ENCODE measurements at regions not wholly inside any gene's neighbourhood (a gene's known extent, or its start where the extent isn't known, plus 50 kb on each side); places are given as distances from the start of the nearest gene placed in this dataset.

GRCh38 chr17:71757956-71758355 is 362.9 kb upstream of the SOX9 start:
- CTCF ChIA-PET: no interaction called here
- no peak for FAIRE-seq
- TF ChIP-seq, protein P1, sequence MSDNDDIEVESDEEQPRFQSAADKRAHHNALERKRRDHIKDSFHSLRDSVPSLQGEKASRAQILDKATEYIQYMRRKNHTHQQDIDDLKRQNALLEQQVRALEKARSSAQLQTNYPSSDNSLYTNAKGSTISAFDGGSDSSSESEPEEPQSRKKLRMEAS (IDR thresholded peaks at IDR 0.05; ENCODE audit: insufficient read depth, insufficient read length): no peak
- no peak for TF ChIP-seq POLR2AphosphoS5 (IDR thresholded peaks at IDR 0.05; ENCODE audit: insufficient read depth, low read depth, low read length)
- TF ChIP-seq FOS (IDR thresholded peaks at IDR 0.05; ENCODE audit: borderline replicate concordance, insufficient read depth, low read length): no peak
- TF ChIP-seq, protein P2, sequence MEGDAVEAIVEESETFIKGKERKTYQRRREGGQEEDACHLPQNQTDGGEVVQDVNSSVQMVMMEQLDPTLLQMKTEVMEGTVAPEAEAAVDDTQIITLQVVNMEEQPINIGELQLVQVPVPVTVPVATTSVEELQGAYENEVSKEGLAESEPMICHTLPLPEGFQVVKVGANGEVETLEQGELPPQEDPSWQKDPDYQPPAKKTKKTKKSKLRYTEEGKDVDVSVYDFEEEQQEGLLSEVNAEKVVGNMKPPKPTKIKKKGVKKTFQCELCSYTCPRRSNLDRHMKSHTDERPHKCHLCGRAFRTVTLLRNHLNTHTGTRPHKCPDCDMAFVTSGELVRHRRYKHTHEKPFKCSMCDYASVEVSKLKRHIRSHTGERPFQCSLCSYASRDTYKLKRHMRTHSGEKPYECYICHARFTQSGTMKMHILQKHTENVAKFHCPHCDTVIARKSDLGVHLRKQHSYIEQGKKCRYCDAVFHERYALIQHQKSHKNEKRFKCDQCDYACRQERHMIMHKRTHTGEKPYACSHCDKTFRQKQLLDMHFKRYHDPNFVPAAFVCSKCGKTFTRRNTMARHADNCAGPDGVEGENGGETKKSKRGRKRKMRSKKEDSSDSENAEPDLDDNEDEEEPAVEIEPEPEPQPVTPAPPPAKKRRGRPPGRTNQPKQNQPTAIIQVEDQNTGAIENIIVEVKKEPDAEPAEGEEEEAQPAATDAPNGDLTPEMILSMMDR (IDR thresholded peaks at IDR 0.05; ENCODE audit: extremely low read depth in 1 of 2, insufficient read depth in 1 of 2, low read depth in 1 of 2, low read length in 2 of 2): no peak
- TF ChIP-seq JUN (IDR thresholded peaks at IDR 0.05; ENCODE audit: borderline replicate concordance, insufficient read depth, insufficient read length, low read depth): no peak
- TF ChIP-seq EZH2 (IDR thresholded peaks at IDR 0.05; ENCODE audit: borderline replicate concordance, low read depth, low read length, severe bottlenecking): no peak
- TF ChIP-seq POLR2A (IDR thresholded peaks at IDR 0.05; ENCODE audit: low read depth, low read length): no peak
- no peak for TF ChIP-seq MYC (IDR thresholded peaks at IDR 0.05; ENCODE audit: low read depth, low read length)
- no peak for TF ChIP-seq GATA2 (IDR thresholded peaks at IDR 0.05; ENCODE audit: insufficient read depth, insufficient read length, low read depth, low read length)

More at GRCh38 chr17:71757956-71758355, 362.9 kb upstream of the SOX9 start:
- Histone ChIP-seq H3K36me3 (ENCODE audit: control insufficient read depth in 2 of 2, extremely low read depth in 1 of 2, insufficient read depth in 2 of 2, low read length in 2 of 2) (no peaks in the 10 kb centered on the region), H2AFZ (ENCODE audit: low read depth, low read length) (no peak overlapping the region), H3K79me2 (ENCODE audit: control insufficient read depth, insufficient read depth, low read length) (no peaks in the 10 kb centered on the region), H3K9me1 (replicated peaks; ENCODE audit: control insufficient read depth, extremely low read depth, insufficient read depth, low read length) (no peaks in the 10 kb centered on the region), H3K4me3 (replicated peaks in 1 of 3; ENCODE audit: insufficient read depth in 1 of 3, low read depth in 1 of 3, low read length in 3 of 3) (no peak overlapping the region), H3K27me3 (ENCODE audit: control insufficient read depth in 2 of 2, insufficient read depth in 2 of 2, low read length in 2 of 2) (no peaks in the 10 kb centered on the region), H3K9me3 (replicated peaks; ENCODE audit: control insufficient read depth, insufficient read depth, low read length) (peaks cover 2% of the 10 kb centered on the region), H4K20me1 (replicated peaks; ENCODE audit: control insufficient read depth, extremely low read depth, insufficient read depth, low read length) (no peaks in the 10 kb centered on the region), H3K4me1 (ENCODE audit: control insufficient read depth, extremely low read depth, insufficient read depth, low read length) (no peaks in the 10 kb centered on the region), H3K27ac (ENCODE audit: insufficient read depth, low read depth, low read length) (no peak overlapping the region), H3K9ac (replicated peaks; ENCODE audit: extremely low read depth, insufficient read depth, low read length) (no peak overlapping the region), H3K4me2 (ENCODE audit: insufficient read depth, low read length) (no peak overlapping the region)
- intact Hi-C loops (cut with micrococcal nuclease): no loop called here
- dilution Hi-C loops (cut with MboI; ENCODE audit: extremely low pct_ligation_motif_present, low sequenced_read_pairs): no loop called here
- no TSS peak for BruUV-seq (replicated peaks)
- POLR2A ChIA-PET: no interaction called here
- no peak for DNase-seq (ENCODE audit: low read depth, low spot score)

Data from endothelial cell of umbilical vein (primary cell).